PC-3 (cell line): ENCODE measurements at regions not wholly inside any gene's neighbourhood (a gene's known extent, or its start where the extent isn't known, plus 50 kb on each side); places are given as distances from the start of the nearest gene placed in this dataset.

Experiments used
- CTCF ChIP-seq: fragments of 300-600 bp; sonication (generic); conservative IDR thresholded peaks from 2 replicates; pipeline ENCODE4 v1.5.1; 2017; ENCODE audit warnings: antibody characterized with exemption, low read depth, mild to moderate bottlenecking, low read length
- EZH2 ChIP-seq: fragments of 300-600 bp; sonication (generic); IDR thresholded peaks from one replicate; pipeline ENCODE4 v1.6.1; 2017; ENCODE audit warnings: antibody characterized with exemption, mild to moderate bottlenecking, low read length; ENCODE audit not compliant: unreplicated experiment

GRCh38 chr12:85693093-85693665, 143.0 kb downstream of the RASSF9 start:
- TF ChIP-seq CTCF (no peak), EZH2 (no peak)
